HEK293 (cell line): ENCODE measurements at regions not wholly inside any gene's neighbourhood (a gene's known extent, or its start where the extent isn't known, plus 50 kb on each side); places are given as distances from the start of the nearest gene placed in this dataset.

Experiments
- CTCF ChIA-PET: fragments of 350-600 bp; formaldehyde crosslinking; extraction: SDS; loops from one replicate; lab custom pipeline; 2021; ENCODE audit warnings: antibody characterized with exemption; lab: Yijun Ruan, JAX
- POLR2A ChIA-PET: fragments of 300-600 bp; formaldehyde crosslinking; extraction: SDS; loops from one replicate; lab custom pipeline; 2020; ENCODE audit warnings: antibody characterized with exemption, inconsistent platforms; lab: Yijun Ruan, JAX
- H3K27ac ChIP-seq: fragments of 200-500 bp; sonication (Bioruptor generic); 2 replicates; pipeline ENCODE4 v1.5.1; 2014; ENCODE audit warnings: low read depth, low read length, control low read depth, inconsistent platforms; ENCODE audit errors: extremely low read depth
- H3K36me3 ChIP-seq, 2 experiments: fragments of 200-500 bp in 1 of 2; sonication (Bioruptor generic) in 1 of 2; 1 replicate in 1 of 2; 2 replicates in 1 of 2; pipeline ENCODE4 v1.5.1; 2014 to 2017; ENCODE audit warnings: inconsistent platforms in 2 of 2, low read length in 2 of 2; ENCODE audit not compliant: control insufficient read depth in 2 of 2, insufficient read depth in 1 of 2
- H3K4me1 ChIP-seq: fragments of 200-500 bp; sonication (Bioruptor generic); 2 replicates; pipeline ENCODE4 v1.5.1; 2014; ENCODE audit warnings: mild to moderate bottlenecking, low read length, inconsistent platforms; ENCODE audit not compliant: control insufficient read depth, insufficient read depth
- H3K4me3 ChIP-seq: 2 replicates; pipeline ENCODE4 v1.5.1; 2011; ENCODE audit warnings: low read depth, mild to moderate bottlenecking, control low read depth, low read length, moderate library complexity
- H3K9me3 ChIP-seq: fragments of 200-500 bp; sonication (Bioruptor generic); 2 replicates; pipeline ENCODE4 v1.5.1; 2014; ENCODE audit warnings: low read depth, low read length, inconsistent platforms; ENCODE audit not compliant: control insufficient read depth, insufficient read depth
- BCL11A ChIP-seq: fragments of 450-650 bp; formaldehyde crosslinking; IDR thresholded peaks from 2 replicates; pipeline ENCODE4 v1.5.1; 2016; ENCODE audit warnings: low read depth, missing biosample characterization, missing genetic modification characterization
- HOXD13 ChIP-seq: sonication (generic); formaldehyde crosslinking; IDR thresholded peaks from 2 replicates; pipeline ENCODE4 v1.8.0; 2022; ENCODE audit warnings: missing genetic modification reagents, borderline replicate concordance
- INSM2 ChIP-seq: fragments of 450-650 bp; formaldehyde crosslinking; IDR thresholded peaks from 2 replicates; pipeline ENCODE4 v1.5.1; 2016; ENCODE audit warnings: missing biosample characterization, missing genetic modification characterization
- KLF10 ChIP-seq: fragments of 450-650 bp; IDR thresholded peaks from 2 replicates; pipeline ENCODE4 v1.5.1; 2018; ENCODE audit warnings: missing biosample characterization, mild to moderate bottlenecking, missing genetic modification characterization
- OSR2 ChIP-seq: fragments of 450-650 bp; formaldehyde crosslinking; IDR thresholded peaks from 2 replicates; pipeline ENCODE4 v1.5.1; 2016; ENCODE audit warnings: missing biosample characterization, missing genetic modification characterization
- REPIN1 ChIP-seq: fragments of 450-650 bp; formaldehyde crosslinking; IDR thresholded peaks from 2 replicates; pipeline ENCODE4 v1.5.1; 2017; ENCODE audit warnings: missing biosample characterization, missing genetic modification characterization, low read depth
- SCRT2 ChIP-seq: fragments of 450-650 bp; formaldehyde crosslinking; IDR thresholded peaks from 2 replicates; pipeline ENCODE4 v1.5.1; 2016; ENCODE audit warnings: missing biosample characterization, missing genetic modification characterization
- SP3 ChIP-seq: fragments of 450-650 bp; formaldehyde crosslinking; IDR thresholded peaks from 2 replicates; pipeline ENCODE4 v1.5.1; 2016; ENCODE audit warnings: missing biosample characterization, missing genetic modification characterization
- SP7 ChIP-seq: fragments of 450-650 bp; formaldehyde crosslinking; IDR thresholded peaks from 2 replicates; pipeline ENCODE4 v1.5.1; 2016; ENCODE audit warnings: missing biosample characterization, missing genetic modification characterization
- ZBTB21 ChIP-seq: fragments of 450-650 bp; formaldehyde crosslinking; IDR thresholded peaks from 2 replicates; pipeline ENCODE4 v1.5.1; 2017; ENCODE audit warnings: missing biosample characterization, missing genetic modification characterization
- ZBTB48 ChIP-seq: fragments of 450-650 bp; formaldehyde crosslinking; IDR thresholded peaks from 2 replicates; pipeline ENCODE4 v1.5.1; 2016; ENCODE audit warnings: missing biosample characterization, missing genetic modification characterization
- ZEB2 ChIP-seq: fragments of 450-650 bp; formaldehyde crosslinking; IDR thresholded peaks from 2 replicates; pipeline ENCODE4 v1.5.1; 2016; ENCODE audit warnings: missing biosample characterization, missing genetic modification characterization
- ZNF121 ChIP-seq: fragments of 450-650 bp; formaldehyde crosslinking; IDR thresholded peaks from 2 replicates; pipeline ENCODE4 v1.5.1; 2016; ENCODE audit warnings: missing biosample characterization, missing genetic modification characterization
- ZNF184 ChIP-seq: fragments of 450-650 bp; IDR thresholded peaks from 2 replicates; pipeline ENCODE4 v1.5.1; 2018; ENCODE audit warnings: missing biosample characterization, mild to moderate bottlenecking, missing genetic modification characterization
- ZNF2 ChIP-seq: fragments of 450-650 bp; formaldehyde crosslinking; IDR thresholded peaks from 2 replicates; pipeline ENCODE4 v1.5.1; 2016; ENCODE audit warnings: missing biosample characterization, missing genetic modification characterization
- ZNF24 ChIP-seq: fragments of 450-650 bp; formaldehyde crosslinking; IDR thresholded peaks from 2 replicates; pipeline ENCODE4 v1.5.1; 2016; ENCODE audit warnings: missing biosample characterization, missing genetic modification characterization
- ZNF311 ChIP-seq: fragments of 450-650 bp; formaldehyde crosslinking; IDR thresholded peaks from 2 replicates; pipeline ENCODE4 v1.5.1; 2017; ENCODE audit warnings: missing biosample characterization, missing genetic modification characterization, borderline replicate concordance
- ZNF324 ChIP-seq: fragments of 450-650 bp; formaldehyde crosslinking; IDR thresholded peaks from 2 replicates; pipeline ENCODE4 v1.5.1; 2016; ENCODE audit warnings: missing biosample characterization, missing genetic modification characterization
- ZNF366 ChIP-seq: fragments of 450-650 bp; formaldehyde crosslinking; conservative IDR thresholded peaks from 2 replicates; pipeline ENCODE4 v1.5.1; 2016; ENCODE audit warnings: missing biosample characterization, missing genetic modification characterization
- ZNF394 ChIP-seq: fragments of 450-650 bp; formaldehyde crosslinking; IDR thresholded peaks from 2 replicates; pipeline ENCODE4 v1.5.1; 2016; ENCODE audit warnings: missing biosample characterization, missing genetic modification characterization, mild to moderate bottlenecking, moderate library complexity, borderline replicate concordance
- ZNF549 ChIP-seq: fragments of 450-650 bp; IDR thresholded peaks from 2 replicates; pipeline ENCODE4 v1.5.1; 2018; ENCODE audit warnings: missing biosample characterization, missing genetic modification characterization, mild to moderate bottlenecking, inconsistent platforms, moderate library complexity
- ZNF629 ChIP-seq: fragments of 450-650 bp; formaldehyde crosslinking; IDR thresholded peaks from 2 replicates; pipeline ENCODE4 v1.5.1; 2017; ENCODE audit warnings: missing biosample characterization, missing genetic modification characterization
- ZNF660 ChIP-seq: fragments of 450-650 bp; IDR thresholded peaks from 2 replicates; pipeline ENCODE4 v1.5.1; 2018; ENCODE audit warnings: missing biosample characterization, mild to moderate bottlenecking, missing genetic modification characterization
- ZNF843 ChIP-seq: fragments of 450-650 bp; formaldehyde crosslinking; IDR thresholded peaks from 2 replicates; pipeline ENCODE4 v1.5.1; 2016; ENCODE audit warnings: missing biosample characterization, missing genetic modification characterization
- TF ChIP-seq, protein P1 (sequence below): fragments of 450-650 bp; formaldehyde crosslinking; IDR thresholded peaks from 2 replicates; pipeline ENCODE4 v1.5.1; 2016; ENCODE audit warnings: missing biosample characterization, missing genetic modification characterization
- TF ChIP-seq, protein P2 (sequence below): fragments of 450-650 bp; formaldehyde crosslinking; IDR thresholded peaks from 2 replicates; pipeline ENCODE4 v1.5.1; 2017; ENCODE audit warnings: missing biosample characterization, missing genetic modification characterization
- TF ChIP-seq, protein P3 (sequence below): fragments of 450-650 bp; formaldehyde crosslinking; IDR thresholded peaks from 2 replicates; pipeline ENCODE4 v1.5.1; 2016; ENCODE audit warnings: missing biosample characterization, missing genetic modification characterization
- TF ChIP-seq, protein P4 (sequence below): fragments of 450-650 bp; formaldehyde crosslinking; IDR thresholded peaks from 2 replicates; pipeline ENCODE4 v1.5.1; 2016; ENCODE audit warnings: missing biosample characterization, missing genetic modification characterization

DNA sequence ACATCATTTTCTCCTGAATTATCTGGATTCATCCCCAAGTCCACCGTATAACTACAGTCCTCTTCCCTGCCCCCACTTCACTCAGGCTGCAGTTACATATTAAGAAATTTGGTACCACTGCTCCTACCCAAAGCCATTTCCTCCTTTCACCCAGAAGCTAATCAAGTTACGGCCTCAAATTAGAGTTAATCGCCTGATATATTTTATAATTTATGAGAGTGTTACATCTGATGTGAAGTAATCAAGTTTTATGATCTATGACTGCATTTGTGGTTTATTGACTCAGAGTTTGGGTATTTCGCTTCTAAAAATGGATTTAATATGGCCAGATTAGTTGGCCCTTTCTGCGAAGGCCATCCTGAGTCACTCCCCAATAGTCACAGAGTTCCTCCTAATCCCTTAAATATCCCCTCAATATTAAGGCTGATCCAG is 223.6 kb upstream of the KIF2A start:
- H3K27ac ChIP-seq = no peak overlapping the region
- CTCF ChIA-PET = no interaction called here
- POLR2A ChIA-PET = no interaction called here
- H3K36me3 ChIP-seq = no peaks in the 10 kb centered on the region
- H3K9me3 ChIP-seq = no peaks in the 10 kb centered on the region
- TF ChIP-seq ZNF394 (peak; percentile 50; the same call in 1 of the 2 replicates), ZNF184 (tag by site-specific recombination) (peak; percentile 56; the same call in 1 of the 2 replicates), ZNF2 (tag by site-specific recombination) (0 out of 2 replicates have a peak, but pooled peaks have one; percentile 25), HOXD13 (CRISPR knock-in tag) (0 out of 2 replicates have a peak, but pooled peaks have one; percentile 25), ZNF121 (tag by site-specific recombination) (no peak), REPIN1 (tag by site-specific recombination) (no peak), KLF10 (tag by site-specific recombination) (peak; percentile 55; the same call in 1 of the 2 replicates), ZBTB21 (tag by site-specific recombination) (0 out of 2 replicates have a peak, but pooled peaks have one; percentile 25), ZNF843 (tag by site-specific recombination) (peak; percentile 60), ZNF549 (tag by site-specific recombination) (no peak), SP3 (tag by site-specific recombination) (0 out of 2 replicates have a peak, but pooled peaks have one; percentile 20), ZNF324 (tag by site-specific recombination) (no peak), OSR2 (peak; percentile 81), SCRT2 (tag by site-specific recombination) (0 out of 2 replicates have a peak, but pooled peaks have one; percentile 11), ZNF660 (tag by site-specific recombination) (0 out of 2 replicates have a peak, but pooled peaks have one; percentile 50), ZBTB48 (tag by site-specific recombination) (no peak), ZEB2 (tag by site-specific recombination) (peak; percentile 80), ZNF366 (peak; percentile 90), ZNF24 (peak; percentile 57; the same call in 1 of the 2 replicates), INSM2 (tag by site-specific recombination) (0 out of 2 replicates have a peak, but pooled peaks have one; percentile 56), SP7 (tag by site-specific recombination) (peak; percentile 69), BCL11A (0 out of 2 replicates have a peak, but pooled peaks have one; percentile 40), ZNF311 (no peak), ZNF629 (tag by site-specific recombination) (peak; percentile 69)
- TF ChIP-seq, protein P1, sequence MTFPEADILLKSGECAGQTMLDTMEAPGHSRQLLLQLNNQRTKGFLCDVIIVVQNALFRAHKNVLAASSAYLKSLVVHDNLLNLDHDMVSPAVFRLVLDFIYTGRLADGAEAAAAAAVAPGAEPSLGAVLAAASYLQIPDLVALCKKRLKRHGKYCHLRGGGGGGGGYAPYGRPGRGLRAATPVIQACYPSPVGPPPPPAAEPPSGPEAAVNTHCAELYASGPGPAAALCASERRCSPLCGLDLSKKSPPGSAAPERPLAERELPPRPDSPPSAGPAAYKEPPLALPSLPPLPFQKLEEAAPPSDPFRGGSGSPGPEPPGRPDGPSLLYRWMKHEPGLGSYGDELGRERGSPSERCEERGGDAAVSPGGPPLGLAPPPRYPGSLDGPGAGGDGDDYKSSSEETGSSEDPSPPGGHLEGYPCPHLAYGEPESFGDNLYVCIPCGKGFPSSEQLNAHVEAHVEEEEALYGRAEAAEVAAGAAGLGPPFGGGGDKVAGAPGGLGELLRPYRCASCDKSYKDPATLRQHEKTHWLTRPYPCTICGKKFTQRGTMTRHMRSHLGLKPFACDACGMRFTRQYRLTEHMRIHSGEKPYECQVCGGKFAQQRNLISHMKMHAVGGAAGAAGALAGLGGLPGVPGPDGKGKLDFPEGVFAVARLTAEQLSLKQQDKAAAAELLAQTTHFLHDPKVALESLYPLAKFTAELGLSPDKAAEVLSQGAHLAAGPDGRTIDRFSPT (tag by site-specific recombination) = peak; percentile 82
- TF ChIP-seq, protein P2, sequence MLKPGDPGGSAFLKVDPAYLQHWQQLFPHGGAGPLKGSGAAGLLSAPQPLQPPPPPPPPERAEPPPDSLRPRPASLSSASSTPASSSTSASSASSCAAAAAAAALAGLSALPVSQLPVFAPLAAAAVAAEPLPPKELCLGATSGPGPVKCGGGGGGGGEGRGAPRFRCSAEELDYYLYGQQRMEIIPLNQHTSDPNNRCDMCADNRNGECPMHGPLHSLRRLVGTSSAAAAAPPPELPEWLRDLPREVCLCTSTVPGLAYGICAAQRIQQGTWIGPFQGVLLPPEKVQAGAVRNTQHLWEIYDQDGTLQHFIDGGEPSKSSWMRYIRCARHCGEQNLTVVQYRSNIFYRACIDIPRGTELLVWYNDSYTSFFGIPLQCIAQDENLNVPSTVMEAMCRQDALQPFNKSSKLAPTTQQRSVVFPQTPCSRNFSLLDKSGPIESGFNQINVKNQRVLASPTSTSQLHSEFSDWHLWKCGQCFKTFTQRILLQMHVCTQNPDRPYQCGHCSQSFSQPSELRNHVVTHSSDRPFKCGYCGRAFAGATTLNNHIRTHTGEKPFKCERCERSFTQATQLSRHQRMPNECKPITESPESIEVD (tag by site-specific recombination) = peak; percentile 64; the same call in 1 of the 2 replicates
- TF ChIP-seq, protein P3, sequence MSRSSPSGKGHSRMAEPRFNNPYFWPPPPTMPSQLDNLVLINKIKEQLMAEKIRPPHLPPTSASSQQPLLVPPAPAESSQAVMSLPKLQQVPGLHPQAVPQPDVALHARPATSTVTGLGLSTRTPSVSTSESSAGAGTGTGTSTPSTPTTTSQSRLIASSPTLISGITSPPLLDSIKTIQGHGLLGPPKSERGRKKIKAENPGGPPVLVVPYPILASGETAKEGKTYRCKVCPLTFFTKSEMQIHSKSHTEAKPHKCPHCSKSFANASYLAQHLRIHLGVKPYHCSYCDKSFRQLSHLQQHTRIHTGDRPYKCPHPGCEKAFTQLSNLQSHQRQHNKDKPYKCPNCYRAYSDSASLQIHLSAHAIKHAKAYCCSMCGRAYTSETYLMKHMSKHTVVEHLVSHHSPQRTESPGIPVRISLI (tag by site-specific recombination) = 0 out of 2 replicates have a peak, but pooled peaks have one; percentile 37
- TF ChIP-seq, protein P4, sequence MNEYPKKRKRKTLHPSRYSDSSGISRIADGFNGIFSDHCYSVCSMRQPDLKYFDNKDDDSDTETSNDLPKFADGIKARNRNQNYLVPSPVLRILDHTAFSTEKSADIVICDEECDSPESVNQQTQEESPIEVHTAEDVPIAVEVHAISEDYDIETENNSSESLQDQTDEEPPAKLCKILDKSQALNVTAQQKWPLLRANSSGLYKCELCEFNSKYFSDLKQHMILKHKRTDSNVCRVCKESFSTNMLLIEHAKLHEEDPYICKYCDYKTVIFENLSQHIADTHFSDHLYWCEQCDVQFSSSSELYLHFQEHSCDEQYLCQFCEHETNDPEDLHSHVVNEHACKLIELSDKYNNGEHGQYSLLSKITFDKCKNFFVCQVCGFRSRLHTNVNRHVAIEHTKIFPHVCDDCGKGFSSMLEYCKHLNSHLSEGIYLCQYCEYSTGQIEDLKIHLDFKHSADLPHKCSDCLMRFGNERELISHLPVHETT (tag by site-specific recombination) = peak; percentile 82; the same call in 1 of the 2 replicates
- TF ChIP-seq, all 188 proteins: peak for 22
- H3K4me1 ChIP-seq = peaks cover 2% of the 10 kb centered on the region; the same call in 1 of the 2 replicates
- H3K4me3 ChIP-seq = no peak overlapping the region
